COLO668 (cell line): ENCODE measurements at regions not wholly inside any gene's neighbourhood (a gene's known extent, or its start where the extent isn't known, plus 50 kb on each side); places are given as distances from the start of the nearest gene placed in this dataset.
A peak's percentile ranks its signal among the peaks of the same experiment; 100 is the strongest.

Experiments
- DNase-seq: peaks from one replicate; lab custom pipeline; 2025; ENCODE audit not compliant: unreplicated experiment; lab: John Stamatoyannopoulos, UW

- no peak for DNase-seq
These were observed 630.2 kb downstream of the HDGFL1 start for GRCh38 chr6:23199541-23199940.

GRCh38 chr6:23200946-23201345, 631.6 kb downstream of the HDGFL1 start:
- DNase-seq = no peak

- no peak for DNase-seq
These were observed 632.8 kb downstream of the HDGFL1 start for GRCh38 chr6:23202207-23202606.

- DNase-seq = no peak
These were observed 643.0 kb downstream of the HDGFL1 start for GRCh38 chr6:23212398-23212797.

GRCh38 chr6:23213193-23213592, 643.8 kb downstream of the HDGFL1 start:
- DNase-seq = no peak

GRCh38 chr6:23213651-23214050, 644.3 kb downstream of the HDGFL1 start:
- DNase-seq = no peak

GRCh38 chr6:23218751-23219150, 649.4 kb downstream of the HDGFL1 start:
- peak; percentile 15 for DNase-seq

GRCh38 chr6:23222724-23223123, 653.4 kb downstream of the HDGFL1 start:
- DNase-seq = no peak

GRCh38 chr6:23224540-23224939, 655.2 kb downstream of the HDGFL1 start:
- DNase-seq = no peak

- no peak for DNase-seq
These were observed 659.2 kb downstream of the HDGFL1 start for GRCh38 chr6:23228439-23229024.

- DNase-seq = no peak
These were observed 674.5 kb downstream of the HDGFL1 start for GRCh38 chr6:23243854-23244253.

- no peak for DNase-seq
These were observed 674.9 kb downstream of the HDGFL1 start for GRCh38 chr6:23244300-23244699.

GRCh38 chr6:23245572-23245971, 676.2 kb downstream of the HDGFL1 start:
- no peak for DNase-seq

GRCh38 chr6:23246896-23247295, 677.5 kb downstream of the HDGFL1 start:
- no peak for DNase-seq

- no peak for DNase-seq
These were observed 681.2 kb downstream of the HDGFL1 start for GRCh38 chr6:23250556-23250955.

GRCh38 chr6:23262864-23263263, 693.5 kb downstream of the HDGFL1 start:
- DNase-seq = no peak

GRCh38 chr6:23265270-23265669, 695.9 kb downstream of the HDGFL1 start:
- DNase-seq = no peak

- no peak for DNase-seq
These were observed 697.2 kb downstream of the HDGFL1 start for GRCh38 chr6:23266536-23266935.

- DNase-seq = no peak
These were observed 698.3 kb downstream of the HDGFL1 start for GRCh38 chr6:23267651-23268050.

- no peak for DNase-seq
These were observed 699.0 kb downstream of the HDGFL1 start for GRCh38 chr6:23268348-23268747.

- no peak for DNase-seq
These were observed 700.1 kb downstream of the HDGFL1 start for GRCh38 chr6:23269436-23269835.

- DNase-seq = no peak
These were observed 703.2 kb downstream of the HDGFL1 start for GRCh38 chr6:23272536-23272935.

GRCh38 chr6:23277521-23278179, 708.3 kb downstream of the HDGFL1 start:
- no peak for DNase-seq
